GM23338 (cell line): ENCODE measurements at regions not wholly inside any gene's neighbourhood (a gene's known extent, or its start where the extent isn't known, plus 50 kb on each side); places are given as distances from the start of the nearest gene placed in this dataset.

Experiments
- ATAC-seq: fragments of 200-7000 bp; cut with Tn5 transposase; 3 replicates; pipeline ENCODE4 v1.9.1; 2020
- DNase-seq: peaks from one replicate; pipeline ENCODE4 v3.0.0-alpha.2; 2015; ENCODE audit warnings: low spot score
- H2AFZ ChIP-seq: fragments of 200-600 bp; sonication (generic); 2 replicates; pipeline ENCODE4 v1.8.0; 2016; ENCODE audit warnings: antibody characterized with exemption, mild to moderate bottlenecking, moderate library complexity
- H3F3A ChIP-seq: fragments of 200-600 bp; sonication (generic); replicated peaks from 2 replicates; pipeline ENCODE4 v1.8.0; 2017; ENCODE audit warnings: antibody characterized with exemption, mixed run types, low read depth
- H3K27ac ChIP-seq: fragments of 200-600 bp; sonication (generic); 2 replicates; pipeline ENCODE4 v1.6.1; 2016; ENCODE audit warnings: low read depth
- H3K27me3 ChIP-seq: fragments of 200-600 bp; sonication (generic); 2 replicates; pipeline ENCODE4 v1.8.0; 2016; ENCODE audit warnings: mild to moderate bottlenecking, mixed run types, moderate library complexity; ENCODE audit not compliant: insufficient read depth
- H3K36me3 ChIP-seq: fragments of 200-600 bp; sonication (generic); 2 replicates; pipeline ENCODE4 v1.8.0; 2016; ENCODE audit warnings: mild to moderate bottlenecking; ENCODE audit not compliant: insufficient read depth
- H3K4me1 ChIP-seq: fragments of 200-600 bp; sonication (generic); 2 replicates; pipeline ENCODE4 v1.8.0; 2016; ENCODE audit warnings: mild to moderate bottlenecking, moderate library complexity; ENCODE audit not compliant: insufficient read depth
- H3K4me2 ChIP-seq: fragments of 200-600 bp; sonication (generic); 2 replicates; pipeline ENCODE4 v1.7.1; 2017; ENCODE audit warnings: mixed run types
- H3K4me3 ChIP-seq: fragments of 200-600 bp; sonication (generic); 2 replicates; pipeline ENCODE4 v1.6.1; 2016; ENCODE audit warnings: mixed run types
- H3K79me2 ChIP-seq: fragments of 200-600 bp; sonication (generic); replicated peaks from 2 replicates; pipeline ENCODE4 v1.8.0; 2017; ENCODE audit warnings: mild to moderate bottlenecking; ENCODE audit not compliant: insufficient read depth
- H3K9me2 ChIP-seq: fragments of 200-600 bp; sonication (generic); 2 replicates; pipeline ENCODE4 v1.8.0; 2017; ENCODE audit not compliant: insufficient read depth
- H4K20me1 ChIP-seq: fragments of 200-600 bp; sonication (generic); replicated peaks from 2 replicates; pipeline ENCODE4 v1.8.0; 2017; ENCODE audit warnings: mild to moderate bottlenecking; ENCODE audit not compliant: insufficient read depth
- H3K27ac Mint-ChIP-seq: 2 replicates; pipeline ENCODE4 v1.8.0; 2020; ENCODE audit warnings: inconsistent platforms, mild to moderate bottlenecking, moderate library complexity, mixed read lengths
- H3K27me3 Mint-ChIP-seq: 3 replicates; pipeline ENCODE4 v1.8.0; 2022; ENCODE audit warnings: low read depth, mild to moderate bottlenecking, moderate library complexity, mixed read lengths, inconsistent platforms; ENCODE audit not compliant: insufficient read depth, poor library complexity
- H3K36me3 Mint-ChIP-seq: 3 replicates; pipeline ENCODE4 v1.8.0; 2021; ENCODE audit warnings: low read depth, mild to moderate bottlenecking, inconsistent platforms, moderate library complexity, mixed read lengths
- H3K4me1 Mint-ChIP-seq: 3 replicates; pipeline ENCODE4 v1.8.0; 2020; ENCODE audit warnings: mild to moderate bottlenecking, inconsistent platforms, mixed read lengths
- H3K4me3 Mint-ChIP-seq: 3 replicates; pipeline ENCODE4 v1.8.0; 2021; ENCODE audit warnings: moderate library complexity, mild to moderate bottlenecking, inconsistent platforms, mixed read lengths
- H3K9me3 Mint-ChIP-seq: 3 replicates; pipeline ENCODE4 v1.8.0; 2020; ENCODE audit warnings: moderate library complexity, mild to moderate bottlenecking, inconsistent platforms, mixed read lengths
- CREB1 ChIP-seq: fragments of 250-450 bp; sonication (Bioruptor Pico); IDR thresholded peaks from 2 replicates; pipeline ENCODE4 v1.5.0; 2020; ENCODE audit warnings: low read depth, mild to moderate bottlenecking, moderate library complexity
- EZH2 ChIP-seq: fragments of 200-600 bp; sonication (generic); IDR thresholded peaks from one replicate; pipeline ENCODE4 v1.8.0; 2017; ENCODE audit warnings: antibody characterized with exemption, mild to moderate bottlenecking, low read depth; ENCODE audit not compliant: unreplicated experiment
- EZH2phosphoT487 ChIP-seq: fragments of 200-600 bp; sonication (generic); IDR thresholded peaks from one replicate; pipeline ENCODE4 v1.8.1; 2018; ENCODE audit warnings: antibody characterized with exemption; ENCODE audit not compliant: unreplicated experiment
- JUNB ChIP-seq: IDR thresholded peaks from one replicate; pipeline ENCODE4 v1.6.1; 2016; ENCODE audit warnings: antibody characterized with exemption; ENCODE audit not compliant: unreplicated experiment
- NANOG ChIP-seq: IDR thresholded peaks from 2 replicates; pipeline ENCODE4 v1.6.1; 2016; ENCODE audit warnings: antibody characterized with exemption, borderline replicate concordance
- STAT1 ChIP-seq: IDR thresholded peaks from one replicate; pipeline ENCODE4 v1.6.1; 2016; ENCODE audit warnings: antibody characterized with exemption; ENCODE audit not compliant: unreplicated experiment
- TF ChIP-seq, protein P1 (sequence below): fragments of 250-450 bp; sonication (Bioruptor Pico); IDR thresholded peaks from 2 replicates; pipeline ENCODE4 v1.5.0; 2020; ENCODE audit warnings: mild to moderate bottlenecking, moderate library complexity
- TF ChIP-seq, protein P2 (sequence below): IDR thresholded peaks from one replicate; pipeline ENCODE4 v1.6.1; 2018; ENCODE audit warnings: antibody characterized with exemption; ENCODE audit not compliant: unreplicated experiment
- TF ChIP-seq, protein P3 (sequence below), 2 experiments: fragments of 200-600 bp in 1 of 2; sonication (generic) in 1 of 2; conservative IDR thresholded peaks; 2 replicates each; pipeline versions ENCODE4 v1.5.1 to v1.6.1; 2016 to 2017; ENCODE audit warnings: antibody characterized with exemption in 2 of 2, low read depth in 2 of 2, mild to moderate bottlenecking in 2 of 2, moderate library complexity in 1 of 2
- TF ChIP-seq, protein P4 (sequence below): IDR thresholded peaks from 2 replicates; pipeline ENCODE4 v1.6.1; 2016; ENCODE audit warnings: antibody characterized with exemption

DNA sequence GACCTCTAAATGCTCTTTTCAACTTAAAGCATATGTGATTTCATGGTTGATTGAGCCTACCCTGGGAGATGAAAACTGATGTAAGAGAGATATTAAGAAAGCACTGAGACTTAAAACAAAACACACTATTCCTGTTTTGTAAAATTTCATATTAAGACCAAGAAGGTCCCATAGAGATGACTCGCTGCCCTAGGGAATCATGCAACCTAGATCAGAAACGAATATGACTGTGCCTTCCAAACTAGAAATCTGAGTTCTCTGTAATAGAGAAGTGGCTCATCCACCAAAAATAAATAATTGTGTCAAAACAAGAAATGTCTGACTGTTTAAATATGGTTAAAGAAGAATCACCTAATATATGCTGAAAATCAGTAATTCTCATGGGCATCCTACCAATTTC, 776.8 kb upstream of the SOX11 start (continued):
- TF ChIP-seq, protein P1, sequence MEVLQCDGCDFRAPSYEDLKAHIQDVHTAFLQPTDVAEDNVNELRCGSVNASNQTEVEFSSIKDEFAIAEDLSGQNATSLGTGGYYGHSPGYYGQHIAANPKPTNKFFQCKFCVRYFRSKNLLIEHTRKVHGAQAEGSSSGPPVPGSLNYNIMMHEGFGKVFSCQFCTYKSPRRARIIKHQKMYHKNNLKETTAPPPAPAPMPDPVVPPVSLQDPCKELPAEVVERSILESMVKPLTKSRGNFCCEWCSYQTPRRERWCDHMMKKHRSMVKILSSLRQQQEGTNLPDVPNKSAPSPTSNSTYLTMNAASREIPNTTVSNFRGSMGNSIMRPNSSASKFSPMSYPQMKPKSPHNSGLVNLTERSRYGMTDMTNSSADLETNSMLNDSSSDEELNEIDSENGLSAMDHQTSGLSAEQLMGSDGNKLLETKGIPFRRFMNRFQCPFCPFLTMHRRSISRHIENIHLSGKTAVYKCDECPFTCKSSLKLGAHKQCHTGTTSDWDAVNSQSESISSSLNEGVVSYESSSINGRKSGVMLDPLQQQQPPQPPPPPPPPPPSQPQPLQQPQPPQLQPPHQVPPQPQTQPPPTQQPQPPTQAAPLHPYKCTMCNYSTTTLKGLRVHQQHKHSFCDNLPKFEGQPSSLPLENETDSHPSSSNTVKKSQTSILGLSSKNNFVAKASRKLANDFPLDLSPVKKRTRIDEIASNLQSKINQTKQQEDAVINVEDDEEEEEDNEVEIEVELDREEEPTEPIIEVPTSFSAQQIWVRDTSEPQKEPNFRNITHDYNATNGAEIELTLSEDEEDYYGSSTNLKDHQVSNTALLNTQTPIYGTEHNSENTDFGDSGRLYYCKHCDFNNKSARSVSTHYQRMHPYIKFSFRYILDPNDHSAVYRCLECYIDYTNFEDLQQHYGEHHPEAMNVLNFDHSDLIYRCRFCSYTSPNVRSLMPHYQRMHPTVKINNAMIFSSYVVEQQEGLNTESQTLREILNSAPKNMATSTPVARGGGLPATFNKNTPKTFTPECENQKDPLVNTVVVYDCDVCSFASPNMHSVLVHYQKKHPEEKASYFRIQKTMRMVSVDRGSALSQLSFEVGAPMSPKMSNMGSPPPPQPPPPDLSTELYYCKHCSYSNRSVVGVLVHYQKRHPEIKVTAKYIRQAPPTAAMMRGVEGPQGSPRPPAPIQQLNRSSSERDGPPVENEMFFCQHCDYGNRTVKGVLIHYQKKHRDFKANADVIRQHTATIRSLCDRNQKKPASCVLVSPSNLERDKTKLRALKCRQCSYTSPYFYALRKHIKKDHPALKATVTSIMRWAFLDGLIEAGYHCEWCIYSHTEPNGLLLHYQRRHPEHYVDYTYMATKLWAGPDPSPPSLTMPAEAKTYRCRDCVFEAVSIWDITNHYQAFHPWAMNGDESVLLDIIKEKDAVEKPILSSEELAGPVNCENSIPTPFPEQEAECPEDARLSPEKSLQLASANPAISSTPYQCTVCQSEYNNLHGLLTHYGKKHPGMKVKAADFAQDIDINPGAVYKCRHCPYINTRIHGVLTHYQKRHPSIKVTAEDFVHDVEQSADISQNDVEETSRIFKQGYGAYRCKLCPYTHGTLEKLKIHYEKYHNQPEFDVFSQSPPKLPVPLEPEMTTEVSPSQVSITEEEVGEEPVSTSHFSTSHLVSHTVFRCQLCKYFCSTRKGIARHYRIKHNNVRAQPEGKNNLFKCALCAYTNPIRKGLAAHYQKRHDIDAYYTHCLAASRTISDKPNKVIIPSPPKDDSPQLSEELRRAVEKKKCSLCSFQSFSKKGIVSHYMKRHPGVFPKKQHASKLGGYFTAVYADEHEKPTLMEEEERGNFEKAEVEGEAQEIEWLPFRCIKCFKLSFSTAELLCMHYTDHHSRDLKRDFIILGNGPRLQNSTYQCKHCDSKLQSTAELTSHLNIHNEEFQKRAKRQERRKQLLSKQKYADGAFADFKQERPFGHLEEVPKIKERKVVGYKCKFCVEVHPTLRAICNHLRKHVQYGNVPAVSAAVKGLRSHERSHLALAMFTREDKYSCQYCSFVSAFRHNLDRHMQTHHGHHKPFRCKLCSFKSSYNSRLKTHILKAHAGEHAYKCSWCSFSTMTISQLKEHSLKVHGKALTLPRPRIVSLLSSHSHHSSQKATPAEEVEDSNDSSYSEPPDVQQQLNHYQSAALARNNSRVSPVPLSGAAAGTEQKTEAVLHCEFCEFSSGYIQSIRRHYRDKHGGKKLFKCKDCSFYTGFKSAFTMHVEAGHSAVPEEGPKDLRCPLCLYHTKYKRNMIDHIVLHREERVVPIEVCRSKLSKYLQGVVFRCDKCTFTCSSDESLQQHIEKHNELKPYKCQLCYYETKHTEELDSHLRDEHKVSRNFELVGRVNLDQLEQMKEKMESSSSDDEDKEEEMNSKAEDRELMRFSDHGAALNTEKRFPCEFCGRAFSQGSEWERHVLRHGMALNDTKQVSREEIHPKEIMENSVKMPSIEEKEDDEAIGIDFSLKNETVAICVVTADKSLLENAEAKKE (CRISPR knock-in tag): no peak
- TF ChIP-seq EZH2: no peak
- TF ChIP-seq NANOG: no peak

DNA sequence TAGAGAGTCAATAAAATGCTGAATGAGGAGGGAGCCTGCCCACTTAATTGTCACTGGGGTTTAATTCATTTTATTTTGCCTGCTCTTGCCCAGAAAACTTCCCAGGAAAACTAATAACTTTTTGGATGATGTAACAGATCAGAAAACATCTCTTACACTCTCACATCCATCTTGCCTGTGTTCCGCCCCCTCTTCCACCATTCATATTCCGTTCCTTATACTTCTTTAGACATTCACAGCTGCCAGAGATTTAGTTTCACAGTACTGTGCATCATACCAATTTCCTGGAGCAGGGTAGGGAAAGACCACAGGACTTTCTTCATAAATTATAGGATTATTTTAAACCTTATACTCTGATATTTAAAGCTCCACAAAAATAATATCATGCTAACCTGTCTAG, 776.1 kb upstream of the SOX11 start:
- Histone ChIP-seq H3K79me2 (no peaks in the 10 kb centered on the region), H3K36me3 (no peaks in the 10 kb centered on the region; the same call in 1 of the 2 replicates), H3K4me1 (no peaks in the 10 kb centered on the region), H4K20me1 (no peaks in the 10 kb centered on the region), H3F3A (no peaks in the 10 kb centered on the region), H3K4me2 (no peak overlapping the region), H3K9me2 (no peaks in the 10 kb centered on the region), H3K27me3 (no peaks in the 10 kb centered on the region), H2AFZ (no peak overlapping the region), H3K4me3 (no peak overlapping the region), H3K27ac (no peak overlapping the region)
- H3K27ac Mint-ChIP-seq: no peak overlapping the region
- H3K27me3 Mint-ChIP-seq: no peaks in the 10 kb centered on the region
- no peak overlapping the region for H3K4me3 Mint-ChIP-seq
- H3K36me3 Mint-ChIP-seq: no peaks in the 10 kb centered on the region; the same call in 2 of the 3 replicates
- H3K4me1 Mint-ChIP-seq: no peaks in the 10 kb centered on the region
- H3K9me3 Mint-ChIP-seq: peaks cover 64% of the 10 kb centered on the region
- DNase-seq (no peak), ATAC-seq (no peak)
- TF ChIP-seq EZH2 (no peak), EZH2phosphoT487 (no peak), JUNB (no peak), CREB1 (CRISPR knock-in tag) (no peak), STAT1 (no peak)
- TF ChIP-seq, protein P2, sequence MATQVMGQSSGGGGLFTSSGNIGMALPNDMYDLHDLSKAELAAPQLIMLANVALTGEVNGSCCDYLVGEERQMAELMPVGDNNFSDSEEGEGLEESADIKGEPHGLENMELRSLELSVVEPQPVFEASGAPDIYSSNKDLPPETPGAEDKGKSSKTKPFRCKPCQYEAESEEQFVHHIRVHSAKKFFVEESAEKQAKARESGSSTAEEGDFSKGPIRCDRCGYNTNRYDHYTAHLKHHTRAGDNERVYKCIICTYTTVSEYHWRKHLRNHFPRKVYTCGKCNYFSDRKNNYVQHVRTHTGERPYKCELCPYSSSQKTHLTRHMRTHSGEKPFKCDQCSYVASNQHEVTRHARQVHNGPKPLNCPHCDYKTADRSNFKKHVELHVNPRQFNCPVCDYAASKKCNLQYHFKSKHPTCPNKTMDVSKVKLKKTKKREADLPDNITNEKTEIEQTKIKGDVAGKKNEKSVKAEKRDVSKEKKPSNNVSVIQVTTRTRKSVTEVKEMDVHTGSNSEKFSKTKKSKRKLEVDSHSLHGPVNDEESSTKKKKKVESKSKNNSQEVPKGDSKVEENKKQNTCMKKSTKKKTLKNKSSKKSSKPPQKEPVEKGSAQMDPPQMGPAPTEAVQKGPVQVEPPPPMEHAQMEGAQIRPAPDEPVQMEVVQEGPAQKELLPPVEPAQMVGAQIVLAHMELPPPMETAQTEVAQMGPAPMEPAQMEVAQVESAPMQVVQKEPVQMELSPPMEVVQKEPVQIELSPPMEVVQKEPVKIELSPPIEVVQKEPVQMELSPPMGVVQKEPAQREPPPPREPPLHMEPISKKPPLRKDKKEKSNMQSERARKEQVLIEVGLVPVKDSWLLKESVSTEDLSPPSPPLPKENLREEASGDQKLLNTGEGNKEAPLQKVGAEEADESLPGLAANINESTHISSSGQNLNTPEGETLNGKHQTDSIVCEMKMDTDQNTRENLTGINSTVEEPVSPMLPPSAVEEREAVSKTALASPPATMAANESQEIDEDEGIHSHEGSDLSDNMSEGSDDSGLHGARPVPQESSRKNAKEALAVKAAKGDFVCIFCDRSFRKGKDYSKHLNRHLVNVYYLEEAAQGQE: no peak
- TF ChIP-seq, protein P3, sequence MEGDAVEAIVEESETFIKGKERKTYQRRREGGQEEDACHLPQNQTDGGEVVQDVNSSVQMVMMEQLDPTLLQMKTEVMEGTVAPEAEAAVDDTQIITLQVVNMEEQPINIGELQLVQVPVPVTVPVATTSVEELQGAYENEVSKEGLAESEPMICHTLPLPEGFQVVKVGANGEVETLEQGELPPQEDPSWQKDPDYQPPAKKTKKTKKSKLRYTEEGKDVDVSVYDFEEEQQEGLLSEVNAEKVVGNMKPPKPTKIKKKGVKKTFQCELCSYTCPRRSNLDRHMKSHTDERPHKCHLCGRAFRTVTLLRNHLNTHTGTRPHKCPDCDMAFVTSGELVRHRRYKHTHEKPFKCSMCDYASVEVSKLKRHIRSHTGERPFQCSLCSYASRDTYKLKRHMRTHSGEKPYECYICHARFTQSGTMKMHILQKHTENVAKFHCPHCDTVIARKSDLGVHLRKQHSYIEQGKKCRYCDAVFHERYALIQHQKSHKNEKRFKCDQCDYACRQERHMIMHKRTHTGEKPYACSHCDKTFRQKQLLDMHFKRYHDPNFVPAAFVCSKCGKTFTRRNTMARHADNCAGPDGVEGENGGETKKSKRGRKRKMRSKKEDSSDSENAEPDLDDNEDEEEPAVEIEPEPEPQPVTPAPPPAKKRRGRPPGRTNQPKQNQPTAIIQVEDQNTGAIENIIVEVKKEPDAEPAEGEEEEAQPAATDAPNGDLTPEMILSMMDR (conservative IDR thresholded peaks at IDR 0.05; ENCODE audit: low read depth in 2 of 2): no peak
- TF ChIP-seq, protein P4, sequence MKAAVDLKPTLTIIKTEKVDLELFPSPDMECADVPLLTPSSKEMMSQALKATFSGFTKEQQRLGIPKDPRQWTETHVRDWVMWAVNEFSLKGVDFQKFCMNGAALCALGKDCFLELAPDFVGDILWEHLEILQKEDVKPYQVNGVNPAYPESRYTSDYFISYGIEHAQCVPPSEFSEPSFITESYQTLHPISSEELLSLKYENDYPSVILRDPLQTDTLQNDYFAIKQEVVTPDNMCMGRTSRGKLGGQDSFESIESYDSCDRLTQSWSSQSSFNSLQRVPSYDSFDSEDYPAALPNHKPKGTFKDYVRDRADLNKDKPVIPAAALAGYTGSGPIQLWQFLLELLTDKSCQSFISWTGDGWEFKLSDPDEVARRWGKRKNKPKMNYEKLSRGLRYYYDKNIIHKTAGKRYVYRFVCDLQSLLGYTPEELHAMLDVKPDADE: no peak
